ENCODE measurements at regions not wholly inside any gene's neighbourhood (a gene's known extent, or its start where the extent isn't known, plus 50 kb on each side); places are given as distances from the start of the nearest gene placed in this dataset.

GRCh38 chr22:27104449-27104848 is 447.1 kb downstream of the MIAT start (continued):
- TF ChIP-seq CTCF (IDR thresholded peaks at IDR 0.05; ENCODE audit: control extremely low read depth in 1 of 3, insufficient read depth in 1 of 3, low read depth in 1 of 3, low read length in 3 of 3) (no peak), SAP30 (IDR thresholded peaks at IDR 0.05; ENCODE audit: insufficient read depth, insufficient replicate concordance, low read length) (no peak), CHD2 (IDR thresholded peaks at IDR 0.05; ENCODE audit: low read length) (no peak), RNF2 (IDR thresholded peaks at IDR 0.05; ENCODE audit: borderline replicate concordance, low read depth, low read length, missing control alignments, poor library complexity, severe bottlenecking) (no peak), RBBP5 (IDR thresholded peaks at IDR 0.05; ENCODE audit: borderline replicate concordance, low read depth, low read length) (no peak)

Measured in H1 (cell line).